Renal cortex interstitium (tissue), 11 donors: ENCODE measurements at regions not wholly inside any gene's neighbourhood (a gene's known extent, or its start where the extent isn't known, plus 50 kb on each side); places are given as distances from the start of the nearest gene placed in this dataset.
"Not testable (repeated sequence)": the region's sequence is repeated elsewhere in the genome, so short reads cannot be mapped to it uniquely, and the experiment has no call there.

Experiments used
- DNase-seq, 11 donors: peaks; one replicate each; pipeline ENCODE4 v3.0.0-alpha.2; 2013; ENCODE audit warnings: low read depth in 9 of 11, low spot score in 4 of 11; ENCODE audit errors: extremely low read depth in 1 of 11

- DNase-seq = no peak
Measured at GRCh38 chr19:31517224-31518180, 168.3 kb upstream of the TSHZ3 start.

GRCh38 chr19:31518216-31519020 lies 169.2 kb upstream of the TSHZ3 start:
- DNase-seq = no peak

GRCh38 chr19:31519256-31519655 lies 170.0 kb upstream of the TSHZ3 start:
- no peak for DNase-seq

- DNase-seq = no peak
Measured at GRCh38 chr19:31519908-31520307, 170.7 kb upstream of the TSHZ3 start.

GRCh38 chr19:31520633-31521032 lies 171.4 kb upstream of the TSHZ3 start:
- DNase-seq = no peak

GRCh38 chr19:31525610-31526147 lies 176.4 kb upstream of the TSHZ3 start:
- DNase-seq = no peak

GRCh38 chr19:31527443-31527842 lies 178.2 kb upstream of the TSHZ3 start:
- no peak for DNase-seq

- no peak for DNase-seq
Measured at GRCh38 chr19:31528261-31528660, 179.0 kb upstream of the TSHZ3 start.

- DNase-seq = no peak
Measured at GRCh38 chr19:31529121-31529520, 179.9 kb upstream of the TSHZ3 start.

GRCh38 chr19:31530781-31531180 lies 181.5 kb upstream of the TSHZ3 start:
- no peak for DNase-seq

- DNase-seq = no peak
Measured at GRCh38 chr19:31531326-31531725, 182.1 kb upstream of the TSHZ3 start.

- DNase-seq = no peak
Measured at GRCh38 chr19:31532034-31532433, 182.8 kb upstream of the TSHZ3 start.

- no peak for DNase-seq
Measured at GRCh38 chr19:31533114-31533513, 183.9 kb upstream of the TSHZ3 start.

GRCh38 chr19:31534231-31534630 lies 185.0 kb upstream of the TSHZ3 start:
- DNase-seq = no peak

- no peak for DNase-seq
Measured at GRCh38 chr19:31534786-31535657, 185.8 kb upstream of the TSHZ3 start.

- DNase-seq = no peak
Measured at GRCh38 chr19:31535691-31536460, 186.6 kb upstream of the TSHZ3 start.

GRCh38 chr19:31537136-31537535 lies 187.9 kb upstream of the TSHZ3 start:
- no peak for DNase-seq

GRCh38 chr19:31537902-31538301 lies 188.7 kb upstream of the TSHZ3 start:
- DNase-seq = not testable (repeated sequence)
